Activated naive CD8-positive, alpha-beta T cell treated with anti-CD3 and anti-CD28 coated beads for 36 hours (primary cell): ENCODE measurements at regions not wholly inside any gene's neighbourhood (a gene's known extent, or its start where the extent isn't known, plus 50 kb on each side); places are given as distances from the start of the nearest gene placed in this dataset.

Experiments used
- DNase-seq: peaks from one replicate; pipeline ENCODE4 v3.0.0; 2021
- H3K27ac Mint-ChIP-seq: one replicate; pipeline ENCODE4 v1.8.0; 2022; ENCODE audit warnings: mild to moderate bottlenecking, moderate library complexity, mixed read lengths
- H3K27me3 Mint-ChIP-seq: one replicate; pipeline ENCODE4 v1.8.0; 2022; ENCODE audit warnings: mild to moderate bottlenecking, mixed read lengths
- H3K36me3 Mint-ChIP-seq: one replicate; pipeline ENCODE4 v1.8.0; 2021; ENCODE audit warnings: mild to moderate bottlenecking, mixed read lengths
- H3K4me1 Mint-ChIP-seq: one replicate; pipeline ENCODE4 v1.8.0; 2021; ENCODE audit warnings: mixed read lengths
- H3K4me3 Mint-ChIP-seq: one replicate; pipeline ENCODE4 v1.8.0; 2022; ENCODE audit warnings: mild to moderate bottlenecking, moderate library complexity, mixed read lengths
- H3K9me3 Mint-ChIP-seq: one replicate; pipeline ENCODE4 v1.8.0; 2022; ENCODE audit warnings: mixed read lengths

DNA sequence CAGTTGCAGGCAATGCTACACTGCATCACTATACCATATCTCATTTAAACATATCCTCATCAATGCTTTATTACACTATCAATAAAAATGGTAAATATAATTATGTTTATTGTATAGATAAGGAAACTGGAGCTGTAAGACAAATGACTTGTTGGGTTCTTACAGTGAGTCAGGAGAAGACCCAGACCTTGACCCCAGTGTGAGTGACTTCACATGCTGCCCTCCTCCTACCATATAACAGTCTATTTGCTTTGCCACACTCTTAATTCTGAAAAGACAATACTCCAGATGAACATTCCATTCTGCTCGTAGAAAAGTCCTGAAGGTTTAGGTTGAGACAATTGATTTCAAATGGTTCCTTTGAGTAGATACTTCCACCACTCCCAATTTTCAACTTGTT lies 550.5 kb downstream of the PLPP3 start:
- no peak overlapping the region for H3K4me3 Mint-ChIP-seq
- H3K4me1 Mint-ChIP-seq: no peaks in the 10 kb centered on the region
- DNase-seq: no peak
- peaks cover 3% of the 10 kb centered on the region for H3K27me3 Mint-ChIP-seq
- no peaks in the 10 kb centered on the region for H3K36me3 Mint-ChIP-seq
- no peak overlapping the region for H3K27ac Mint-ChIP-seq
- no peaks in the 10 kb centered on the region for H3K9me3 Mint-ChIP-seq

- H3K4me3 Mint-ChIP-seq: no peak overlapping the region
- H3K4me1 Mint-ChIP-seq: no peaks in the 10 kb centered on the region
- H3K36me3 Mint-ChIP-seq: no peaks in the 10 kb centered on the region
- H3K9me3 Mint-ChIP-seq: no peaks in the 10 kb centered on the region
- H3K27me3 Mint-ChIP-seq: peaks cover 3% of the 10 kb centered on the region
- no peak for DNase-seq
- H3K27ac Mint-ChIP-seq: no peak overlapping the region
Observed at GRCh38 chr1:56028244-56028643, 551.1 kb downstream of the PLPP3 start.

GRCh38 chr1:56025942-56026341 lies 553.4 kb downstream of the PLPP3 start:
- Mint-ChIP-seq H3K4me1 (no peaks in the 10 kb centered on the region), H3K27ac (no peak overlapping the region), H3K4me3 (no peak overlapping the region), H3K9me3 (no peaks in the 10 kb centered on the region), H3K27me3 (peaks cover under 1% of the 10 kb centered on the region), H3K36me3 (no peaks in the 10 kb centered on the region)
- no peak for DNase-seq

DNA sequence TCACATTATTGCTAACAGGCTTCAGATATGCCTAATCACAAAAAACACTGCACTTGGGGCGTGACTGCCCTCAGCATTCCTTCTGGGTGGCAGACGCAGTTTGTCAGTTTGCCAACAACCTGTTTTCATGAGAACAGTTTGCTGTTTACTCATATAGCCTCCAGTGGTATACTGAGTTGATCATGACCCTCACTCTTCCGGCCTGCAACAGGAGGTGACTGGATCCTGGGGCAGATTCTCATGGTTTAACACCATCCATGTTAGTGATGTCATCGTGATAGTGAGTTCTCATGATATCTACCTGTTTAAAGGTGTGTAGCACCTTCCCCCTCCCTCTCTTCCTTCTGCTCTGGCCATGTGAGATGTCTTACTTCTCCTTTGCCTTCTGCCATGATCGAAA lies 555.2 kb downstream of the PLPP3 start:
- no peak overlapping the region for H3K27ac Mint-ChIP-seq
- H3K4me1 Mint-ChIP-seq: no peaks in the 10 kb centered on the region
- peaks cover 5% of the 10 kb centered on the region for H3K27me3 Mint-ChIP-seq
- no peaks in the 10 kb centered on the region for H3K36me3 Mint-ChIP-seq
- no peak overlapping the region for H3K4me3 Mint-ChIP-seq
- H3K9me3 Mint-ChIP-seq: no peaks in the 10 kb centered on the region
- no peak for DNase-seq

- H3K27ac Mint-ChIP-seq: no peak overlapping the region
- H3K27me3 Mint-ChIP-seq: peaks cover 5% of the 10 kb centered on the region
Observed at GRCh38 chr1:56019922-56020321, 559.4 kb downstream of the PLPP3 start.

DNA sequence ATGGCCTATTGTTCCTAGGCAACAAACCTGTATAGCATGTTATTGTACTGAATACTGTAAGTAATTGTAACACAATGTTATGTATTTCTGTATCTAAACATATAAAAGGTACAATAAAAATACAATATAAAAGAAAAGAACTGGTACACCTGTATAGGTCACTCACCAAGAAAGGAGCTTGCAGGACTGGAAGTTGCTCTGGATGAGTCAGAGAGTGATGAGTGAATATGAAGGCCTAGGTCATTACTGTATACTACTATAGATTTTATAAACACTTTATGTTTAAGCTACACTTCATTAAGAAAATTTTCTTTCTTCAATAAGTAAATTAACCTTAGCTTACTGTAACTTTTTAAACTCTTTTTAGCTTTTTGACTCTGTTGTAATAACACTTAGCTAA lies 559.9 kb downstream of the PLPP3 start:
- H3K36me3 Mint-ChIP-seq: no peaks in the 10 kb centered on the region
- H3K27ac Mint-ChIP-seq: no peak overlapping the region
- DNase-seq: no peak
- H3K4me1 Mint-ChIP-seq: no peaks in the 10 kb centered on the region
- no peaks in the 10 kb centered on the region for H3K9me3 Mint-ChIP-seq
- peaks cover 5% of the 10 kb centered on the region for H3K27me3 Mint-ChIP-seq
- H3K4me3 Mint-ChIP-seq: no peak overlapping the region

More at GRCh38 chr1:56019922-56020321, 559.4 kb downstream of the PLPP3 start:
- H3K36me3 Mint-ChIP-seq: no peaks in the 10 kb centered on the region
- no peaks in the 10 kb centered on the region for H3K9me3 Mint-ChIP-seq
- no peak for DNase-seq
- H3K4me3 Mint-ChIP-seq: no peak overlapping the region
- H3K4me1 Mint-ChIP-seq: no peaks in the 10 kb centered on the region

GRCh38 chr1:56017336-56017735 lies 562.0 kb downstream of the PLPP3 start:
- Mint-ChIP-seq H3K27ac (no peak overlapping the region), H3K4me1 (no peaks in the 10 kb centered on the region), H3K27me3 (peaks cover 5% of the 10 kb centered on the region), H3K36me3 (no peaks in the 10 kb centered on the region), H3K9me3 (peaks cover 3% of the 10 kb centered on the region), H3K4me3 (no peak overlapping the region)
- DNase-seq: no peak

DNA sequence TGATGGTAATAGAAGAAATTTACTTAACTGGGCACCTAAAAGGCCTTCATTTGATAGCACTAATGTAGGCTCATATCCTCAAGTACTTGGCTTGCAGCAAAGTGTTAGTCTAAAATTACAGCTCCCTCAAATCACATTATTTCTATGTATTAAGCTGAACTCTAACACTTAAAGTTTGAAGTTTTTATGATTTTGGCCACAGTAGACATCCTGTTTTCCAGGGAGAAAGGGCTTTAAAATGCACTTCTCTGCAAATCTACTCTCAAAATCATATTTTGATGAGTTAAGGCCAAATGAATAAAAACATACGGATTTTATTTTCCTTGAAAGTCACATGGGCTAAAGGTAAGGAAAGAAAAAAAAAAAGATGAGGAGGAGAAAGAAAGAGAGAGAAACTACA lies 575.5 kb downstream of the PLPP3 start:
- no peaks in the 10 kb centered on the region for H3K36me3 Mint-ChIP-seq
- H3K9me3 Mint-ChIP-seq: peaks cover 4% of the 10 kb centered on the region
- no peak overlapping the region for H3K4me3 Mint-ChIP-seq
- H3K27ac Mint-ChIP-seq: no peak overlapping the region
- H3K4me1 Mint-ChIP-seq: no peaks in the 10 kb centered on the region
- DNase-seq: no peak
- H3K27me3 Mint-ChIP-seq: no peaks in the 10 kb centered on the region

- DNase-seq: no peak
- Mint-ChIP-seq H3K4me3 (no peak overlapping the region), H3K9me3 (peaks cover 5% of the 10 kb centered on the region), H3K27me3 (no peaks in the 10 kb centered on the region), H3K4me1 (no peaks in the 10 kb centered on the region), H3K27ac (no peak overlapping the region), H3K36me3 (no peaks in the 10 kb centered on the region)
Observed at GRCh38 chr1:56002231-56002630, 577.1 kb downstream of the PLPP3 start.

- Mint-ChIP-seq H3K36me3 (no peaks in the 10 kb centered on the region), H3K4me3 (no peak overlapping the region), H3K9me3 (peaks cover 7% of the 10 kb centered on the region), H3K4me1 (no peaks in the 10 kb centered on the region), H3K27ac (no peak overlapping the region), H3K27me3 (no peaks in the 10 kb centered on the region)
- DNase-seq: no peak
Observed at GRCh38 chr1:56000424-56000823, 578.9 kb downstream of the PLPP3 start.

DNA sequence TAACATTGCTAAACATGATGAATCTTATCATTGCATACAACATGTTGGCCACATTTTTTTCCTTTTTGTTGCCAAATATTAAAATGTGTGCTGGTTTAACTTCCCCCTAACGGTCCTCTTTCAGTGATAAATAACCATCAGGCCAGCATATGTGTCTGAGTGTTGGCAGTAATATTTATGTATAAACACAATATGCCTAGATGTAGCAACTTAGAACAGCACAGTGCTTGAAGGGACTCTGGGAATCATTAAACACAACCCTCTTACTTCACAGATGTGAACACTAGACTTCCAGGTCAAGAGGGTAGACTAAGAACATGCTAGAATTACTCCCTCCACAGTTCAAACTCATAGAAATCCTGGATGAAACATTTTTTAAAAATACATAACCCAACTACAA lies 581.8 kb downstream of the PLPP3 start:
- Mint-ChIP-seq H3K27ac (no peak overlapping the region), H3K4me3 (no peak overlapping the region), H3K36me3 (no peaks in the 10 kb centered on the region), H3K9me3 (peaks cover 11% of the 10 kb centered on the region), H3K4me1 (no peaks in the 10 kb centered on the region), H3K27me3 (no peaks in the 10 kb centered on the region)
- no peak for DNase-seq

DNA sequence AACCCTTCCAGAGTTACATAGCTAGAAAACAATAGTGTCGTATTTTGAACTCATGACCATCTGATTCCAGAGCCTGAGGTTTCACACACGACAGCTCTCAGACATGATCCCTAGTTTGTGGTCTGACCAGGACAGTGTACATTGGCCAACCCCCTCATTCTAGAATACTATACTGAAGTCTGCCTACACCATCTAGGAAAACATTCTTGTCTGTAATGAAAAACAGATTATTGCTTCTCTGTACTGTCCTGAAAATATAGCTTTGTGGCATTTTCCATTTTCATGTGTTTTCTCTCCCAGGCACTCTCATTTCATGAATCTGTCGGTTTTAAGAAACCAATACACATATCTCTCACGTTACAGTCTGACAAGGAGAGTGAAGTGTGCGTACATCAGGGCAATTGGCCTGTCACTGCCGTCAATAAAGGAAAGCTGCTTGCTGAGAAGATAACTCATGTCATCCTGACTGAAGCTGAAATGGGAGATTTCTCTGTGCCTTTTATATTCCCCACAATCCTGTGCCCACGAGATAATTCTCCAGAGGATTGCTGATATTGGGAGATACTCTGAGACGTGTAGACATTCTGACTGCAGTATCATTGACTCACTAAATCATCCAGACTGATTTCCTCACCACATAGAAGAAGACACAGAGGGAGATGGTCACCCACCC lies 585.6 kb downstream of the PLPP3 start:
- no peaks in the 10 kb centered on the region for H3K36me3 Mint-ChIP-seq

DNA sequence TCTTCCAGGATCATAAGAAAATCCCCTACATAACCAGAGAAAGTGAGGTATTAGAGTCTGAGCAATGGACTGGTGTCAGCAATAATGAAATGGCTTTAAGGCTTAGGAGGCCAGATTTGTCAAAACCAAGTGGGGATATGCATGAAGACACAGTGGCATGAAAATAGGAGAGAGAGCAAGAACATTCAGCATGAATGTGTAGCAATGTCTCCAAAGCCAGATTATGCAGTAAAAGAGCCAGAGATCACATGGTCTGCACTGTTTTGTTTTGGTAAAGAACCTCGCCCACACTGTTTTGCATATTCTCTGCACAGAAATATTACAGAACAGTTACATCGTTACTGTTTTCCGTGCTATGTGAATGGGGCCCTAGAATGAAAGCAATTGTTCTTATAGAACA lies 589.4 kb downstream of the PLPP3 start:
- Mint-ChIP-seq H3K4me1 (no peaks in the 10 kb centered on the region), H3K9me3 (peaks cover 3% of the 10 kb centered on the region), H3K27ac (no peak overlapping the region), H3K4me3 (no peak overlapping the region), H3K27me3 (peaks cover 4% of the 10 kb centered on the region), H3K36me3 (no peaks in the 10 kb centered on the region)
- DNase-seq: no peak

More for the DNA sequence above, 585.6 kb downstream of the PLPP3 start:
- DNase-seq: no peak
- no peak overlapping the region for H3K4me3 Mint-ChIP-seq
- H3K27me3 Mint-ChIP-seq: no peaks in the 10 kb centered on the region
- no peaks in the 10 kb centered on the region for H3K4me1 Mint-ChIP-seq
- H3K9me3 Mint-ChIP-seq: peaks cover 7% of the 10 kb centered on the region
- H3K27ac Mint-ChIP-seq: no peak overlapping the region

GRCh38 chr1:55988963-55989452 lies 590.4 kb downstream of the PLPP3 start:
- H3K9me3 Mint-ChIP-seq: no peaks in the 10 kb centered on the region

GRCh38 chr1:55987491-55988249 lies 591.7 kb downstream of the PLPP3 start:
- Mint-ChIP-seq H3K27ac (no peak overlapping the region), H3K36me3 (no peaks in the 10 kb centered on the region), H3K4me3 (no peak overlapping the region), H3K9me3 (no peaks in the 10 kb centered on the region), H3K4me1 (no peaks in the 10 kb centered on the region), H3K27me3 (peaks cover 4% of the 10 kb centered on the region)
- DNase-seq: no peak

More at GRCh38 chr1:55988963-55989452, 590.4 kb downstream of the PLPP3 start:
- Mint-ChIP-seq H3K36me3 (no peaks in the 10 kb centered on the region), H3K27ac (no peak overlapping the region), H3K4me1 (no peaks in the 10 kb centered on the region), H3K27me3 (peaks cover 4% of the 10 kb centered on the region), H3K4me3 (no peak overlapping the region)
- no peak for DNase-seq

GRCh38 chr1:55986003-55986402 lies 593.4 kb downstream of the PLPP3 start:
- Mint-ChIP-seq H3K36me3 (no peaks in the 10 kb centered on the region), H3K4me1 (no peaks in the 10 kb centered on the region), H3K9me3 (no peaks in the 10 kb centered on the region), H3K27ac (no peak overlapping the region), H3K4me3 (no peak overlapping the region), H3K27me3 (peaks cover 4% of the 10 kb centered on the region)
- no peak for DNase-seq
